Gastrocnemius medialis (tissue), 4 donors: ENCODE measurements at regions not wholly inside any gene's neighbourhood (a gene's known extent, or its start where the extent isn't known, plus 50 kb on each side); places are given as distances from the start of the nearest gene placed in this dataset.

Experiments
- ATAC-seq, 2 donors: fragments of 150-250 bp; one replicate each; pipeline ENCODE4 v1.9.1; 2016
- DNase-seq, 2 donors: peaks; one replicate each; pipeline ENCODE4 v3.0.0-alpha.2; 2019
- H3K27ac ChIP-seq, 4 donors: fragments of 200-600 bp; sonication (generic); 1 replicate in 1 of 4; 2 replicates in 3 of 4; pipeline ENCODE4 v1.5.1; 2016 to 2018; ENCODE audit warnings: mild to moderate bottlenecking in 2 of 4, moderate library complexity in 1 of 4
- H3K27me3 ChIP-seq, 3 donors: fragments of 200-600 bp; sonication (generic) in 2 of 3; 1 replicate in 1 of 3; 2 replicates in 2 of 3; pipeline versions ENCODE4 v1.5.1 to v1.6.0; 2016 to 2019; ENCODE audit warnings: mild to moderate bottlenecking in 1 of 3, moderate library complexity in 1 of 3
- H3K36me3 ChIP-seq, 2 donors: fragments of 200-600 bp; sonication (generic) in 1 of 2; one replicate each; pipeline ENCODE4 v1.5.1; 2017 to 2018
- H3K4me1 ChIP-seq, 2 donors: fragments of 200-600 bp; sonication (generic) in 1 of 2; one replicate each; pipeline ENCODE4 v1.5.1; 2016 to 2017; ENCODE audit warnings: mild to moderate bottlenecking in 2 of 2
- H3K4me3 ChIP-seq, 4 donors: fragments of 200-600 bp; sonication (generic) in 3 of 4; 1 replicate in 1 of 4; 2 replicates in 3 of 4; pipeline ENCODE4 v1.5.1; 2016 to 2019; ENCODE audit warnings: mild to moderate bottlenecking in 2 of 4
- H3K9me3 ChIP-seq, 3 donors: fragments of 200-600 bp; sonication (generic) in 2 of 3; 1 replicate in 1 of 3; 2 replicates in 2 of 3; pipeline ENCODE4 v1.5.1; 2016 to 2019
- CTCF ChIP-seq, 5 experiments: fragments of 450-650 bp in 3 of 5; fragments of 200-600 bp in 2 of 5; sonication (generic) in 2 of 5; IDR thresholded peaks in 4 of 5; conservative IDR thresholded peaks in 1 of 5; 1 replicate in 4 of 5; 2 replicates in 1 of 5; pipeline ENCODE4 v1.5.1; 2016 to 2019; ENCODE audit warnings: antibody characterized with exemption in 5 of 5, mild to moderate bottlenecking in 3 of 5, moderate library complexity in 3 of 5
- POLR2A ChIP-seq, 2 donors: fragments of 450-650 bp; IDR thresholded peaks; one replicate each; pipeline ENCODE4 v1.6.1; 2017; ENCODE audit warnings: antibody characterized with exemption in 2 of 2, mild to moderate bottlenecking in 2 of 2, moderate library complexity in 2 of 2
- in situ Hi-C, 4 donors: fragments of 200-750 bp; cut with MboI; loops; one replicate each; pipeline versions ENCODE4 v1.15.0 to v1.8.0; 2017; ENCODE audit warnings: low sequenced_read_pairs in 4 of 4
- intact Hi-C: fragments of 100-400 bp; cut with DNase I; formaldehyde crosslinking; loops from one replicate; pipeline ENCODE4 v1.15.1; 2023; ENCODE audit warnings: low total_unique reads

DNA sequence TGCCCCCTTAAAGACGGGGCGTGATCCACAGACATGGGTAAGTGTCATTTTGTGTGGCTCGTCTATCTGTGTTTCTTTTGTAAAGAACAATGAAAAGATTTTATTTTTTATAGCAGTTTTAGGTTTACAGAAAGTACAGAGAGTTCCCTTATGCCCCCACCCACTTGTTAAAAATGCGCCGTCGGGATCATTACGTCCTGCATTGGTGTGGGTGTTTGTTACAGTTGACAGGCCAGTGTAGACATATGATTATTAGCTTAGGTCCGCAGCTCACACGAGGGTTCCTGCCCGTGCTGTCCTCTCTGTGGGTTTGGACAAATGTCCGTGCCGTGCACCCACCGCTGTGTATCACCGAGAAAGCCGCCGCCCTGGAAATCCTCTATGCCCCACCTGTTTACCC lies 50.5 kb downstream of the RGS12 start:
- no peaks in the 10 kb centered on the region for H3K9me3 ChIP-seq
- no peaks in the 10 kb centered on the region for H3K27me3 ChIP-seq
- H3K36me3 ChIP-seq: no peaks in the 10 kb centered on the region
- intact Hi-C loops: loop anchor here (5.0 to 10.0 kb wide), 2 partner anchors 146 to 239 kb away; no protein-coding TSS in a partner anchor
- DNase-seq (no peak), ATAC-seq (no peak)
- peaks cover 5 to 8% of the 10 kb centered on the region in 2 donors for H3K4me1 ChIP-seq
- TF ChIP-seq POLR2A (IDR thresholded peaks at IDR 0.05): no peak
- TF ChIP-seq CTCF (IDR thresholded peaks at IDR 0.05 in 4 of 5, conservative IDR thresholded peaks at IDR 0.05 in 1 of 5): no peak
- in situ Hi-C loops: loop anchor here in 2 of 4 donors (10.0 kb wide), 2 partner anchors 91 to 111 kb away; no protein-coding TSS in a partner anchor
- H3K27ac ChIP-seq: no peak overlapping the region
- H3K4me3 ChIP-seq: no peak overlapping the region

- H3K27ac ChIP-seq: no peak overlapping the region
- intact Hi-C loops: loop anchor here (5.0 to 10.0 kb wide), 2 partner anchors 147 to 239 kb away; no protein-coding TSS in a partner anchor
- H3K27me3 ChIP-seq: no peaks in the 10 kb centered on the region
- TF ChIP-seq CTCF (IDR thresholded peaks at IDR 0.05 in 4 of 5, conservative IDR thresholded peaks at IDR 0.05 in 1 of 5) (no peak), POLR2A (IDR thresholded peaks at IDR 0.05) (no peak)
- no peaks in the 10 kb centered on the region for H3K9me3 ChIP-seq
- no peak overlapping the region for H3K4me3 ChIP-seq
- no peaks in the 10 kb centered on the region for H3K36me3 ChIP-seq
- in situ Hi-C loops: loop anchor here in 2 of 4 donors (10.0 kb wide), 2 partner anchors 91 to 111 kb away; no protein-coding TSS in a partner anchor
- no peak for DNase-seq
- peaks cover 5 to 8% of the 10 kb centered on the region in 2 donors for H3K4me1 ChIP-seq
- no peak for ATAC-seq
Observed at GRCh38 chr4:3344104-3344503, 51.3 kb downstream of the RGS12 start.

DNA sequence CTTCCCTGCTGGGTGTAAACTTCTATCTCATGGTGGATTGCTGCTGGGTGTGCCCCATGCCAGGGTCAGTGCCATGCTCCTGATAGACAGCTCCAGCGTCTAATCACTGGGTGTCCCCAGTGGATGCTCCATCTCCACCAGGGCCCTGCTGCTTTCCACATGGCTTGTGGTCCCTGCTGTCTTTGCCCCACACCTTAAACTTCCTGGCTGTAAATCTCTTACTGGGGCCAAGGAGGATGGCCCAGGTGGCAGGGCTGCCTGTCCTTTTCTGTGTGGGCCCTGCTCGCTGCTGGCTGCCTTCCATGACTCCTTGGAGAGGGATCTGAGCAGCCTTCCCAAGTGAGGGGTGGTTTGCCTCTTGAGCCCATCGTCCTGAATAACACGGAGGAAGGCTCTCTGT lies 51.8 kb downstream of the RGS12 start:
- intact Hi-C loops (loop anchor here (5.0 to 10.0 kb wide), 2 partner anchors 147 to 240 kb away; no protein-coding TSS in a partner anchor), in situ Hi-C loops (loop anchor here in 2 of 4 donors (10.0 kb wide), 2 partner anchors 90 to 110 kb away; no protein-coding TSS in a partner anchor)
- DNase-seq (no peak), ATAC-seq (no peak)
- Histone ChIP-seq H3K27me3 (no peaks in the 10 kb centered on the region), H3K27ac (no peak overlapping the region), H3K36me3 (no peaks in the 10 kb centered on the region), H3K4me3 (no peak overlapping the region), H3K9me3 (no peaks in the 10 kb centered on the region), H3K4me1 (peaks cover 5 to 8% of the 10 kb centered on the region in 2 donors)
- TF ChIP-seq POLR2A (IDR thresholded peaks at IDR 0.05) (no peak), CTCF (IDR thresholded peaks at IDR 0.05 in 4 of 5, conservative IDR thresholded peaks at IDR 0.05 in 1 of 5) (no peak)

DNA sequence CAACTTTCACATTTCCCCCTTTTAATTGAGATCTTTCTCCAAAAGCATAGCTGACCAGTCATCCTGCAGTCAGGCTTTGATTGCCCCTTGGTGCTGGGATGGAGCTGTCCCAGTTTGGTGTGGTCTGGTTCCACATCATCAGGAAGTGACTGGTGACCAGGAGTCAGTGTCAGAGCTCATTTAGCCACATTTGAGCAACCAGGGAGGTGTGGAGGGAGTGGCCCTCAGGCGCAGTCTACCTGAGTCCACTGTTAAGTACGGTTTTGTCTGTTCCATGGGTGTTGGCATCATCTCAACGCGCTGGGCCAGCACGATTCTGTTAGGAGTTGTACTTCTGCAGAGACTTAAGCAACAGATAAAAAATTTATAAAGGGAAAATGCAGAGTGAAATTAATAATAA lies 52.6 kb downstream of the RGS12 start:
- DNase-seq: no peak
- in situ Hi-C loops: loop anchor here in 2 of 4 donors (10.0 kb wide), 2 partner anchors 89 to 109 kb away; no protein-coding TSS in a partner anchor
- intact Hi-C loops: loop anchor here (10.0 kb wide), 1 partner anchor 241 kb away; no protein-coding TSS in a partner anchor

More for the DNA sequence above, 52.6 kb downstream of the RGS12 start:
- TF ChIP-seq CTCF (IDR thresholded peaks at IDR 0.05 in 4 of 5, conservative IDR thresholded peaks at IDR 0.05 in 1 of 5): no peak
- no peak for TF ChIP-seq POLR2A (IDR thresholded peaks at IDR 0.05)
- no peaks in the 10 kb centered on the region for H3K36me3 ChIP-seq
- peaks cover 3 to 8% of the 10 kb centered on the region in 2 donors for H3K4me1 ChIP-seq
- no peaks in the 10 kb centered on the region for H3K27me3 ChIP-seq
- no peak overlapping the region for H3K27ac ChIP-seq
- no peak overlapping the region for H3K4me3 ChIP-seq
- ATAC-seq: no peak
- H3K9me3 ChIP-seq: no peaks in the 10 kb centered on the region
